ENCODE measurements at regions not wholly inside any gene's neighbourhood (a gene's known extent, or its start where the extent isn't known, plus 50 kb on each side); places are given as distances from the start of the nearest gene placed in this dataset.

- H3K27ac ChIP-seq (ENCODE audit: insufficient read depth, low read depth, low read length): no peak overlapping the region
- no peaks in the 10 kb centered on the region for H3K9me3 ChIP-seq (replicated peaks; ENCODE audit: control insufficient read depth, insufficient read depth, low read length)
- dilution Hi-C loops (cut with MboI; ENCODE audit: extremely low pct_ligation_motif_present, low sequenced_read_pairs) (no loop called here), intact Hi-C loops (cut with micrococcal nuclease) (no loop called here)
- no peaks in the 10 kb centered on the region for H4K20me1 ChIP-seq (replicated peaks; ENCODE audit: control insufficient read depth, extremely low read depth, insufficient read depth, low read length)
- no peak for FAIRE-seq
- H3K9ac ChIP-seq (replicated peaks; ENCODE audit: extremely low read depth, insufficient read depth, low read length): no peak overlapping the region
- H3K4me1 ChIP-seq (ENCODE audit: control insufficient read depth, extremely low read depth, insufficient read depth, low read length): no peaks in the 10 kb centered on the region
- DNase-seq (ENCODE audit: low read depth, low spot score): no peak
- no peaks in the 10 kb centered on the region for H3K27me3 ChIP-seq (ENCODE audit: control insufficient read depth in 2 of 2, insufficient read depth in 2 of 2, low read length in 2 of 2)
- CTCF ChIA-PET: no interaction called here
- H2AFZ ChIP-seq (ENCODE audit: low read depth, low read length): no peak overlapping the region
- H3K79me2 ChIP-seq (ENCODE audit: control insufficient read depth, insufficient read depth, low read length): no peaks in the 10 kb centered on the region
- POLR2A ChIA-PET: no interaction called here
- no peak overlapping the region for H3K4me2 ChIP-seq (ENCODE audit: insufficient read depth, low read length)
- no peaks in the 10 kb centered on the region for H3K36me3 ChIP-seq (ENCODE audit: control insufficient read depth in 2 of 2, extremely low read depth in 1 of 2, insufficient read depth in 2 of 2, low read length in 2 of 2)
- H3K9me1 ChIP-seq (replicated peaks; ENCODE audit: control insufficient read depth, extremely low read depth, insufficient read depth, low read length): no peaks in the 10 kb centered on the region
- no TSS peak for BruUV-seq (replicated peaks)
- H3K4me3 ChIP-seq (replicated peaks in 1 of 3; ENCODE audit: insufficient read depth in 1 of 3, low read depth in 1 of 3, low read length in 3 of 3): no peak overlapping the region
- TF ChIP-seq MYC (IDR thresholded peaks at IDR 0.05; ENCODE audit: low read depth, low read length): no peak
- no peak for TF ChIP-seq JUN (IDR thresholded peaks at IDR 0.05; ENCODE audit: borderline replicate concordance, insufficient read depth, insufficient read length, low read depth)
- TF ChIP-seq POLR2A (IDR thresholded peaks at IDR 0.05; ENCODE audit: low read depth, low read length): no peak
- TF ChIP-seq GATA2 (IDR thresholded peaks at IDR 0.05; ENCODE audit: insufficient read depth, insufficient read length, low read depth, low read length): no peak
- TF ChIP-seq MAX (IDR thresholded peaks at IDR 0.05; ENCODE audit: insufficient read depth, insufficient read length): no peak
- no peak for TF ChIP-seq CTCF (IDR thresholded peaks at IDR 0.05; ENCODE audit: extremely low read depth in 1 of 2, insufficient read depth in 1 of 2, low read depth in 1 of 2, low read length in 2 of 2)
- no peak for TF ChIP-seq FOS (IDR thresholded peaks at IDR 0.05; ENCODE audit: borderline replicate concordance, insufficient read depth, low read length)
- no peak for TF ChIP-seq EZH2 (IDR thresholded peaks at IDR 0.05; ENCODE audit: borderline replicate concordance, low read depth, low read length, severe bottlenecking)
- TF ChIP-seq POLR2AphosphoS5 (IDR thresholded peaks at IDR 0.05; ENCODE audit: insufficient read depth, low read depth, low read length): no peak
Observed at GRCh38 chr11:80065086-80065485, 624.3 kb upstream of the TENM4 start.
